DOHH2 (cell line): ENCODE measurements at regions not wholly inside any gene's neighbourhood (a gene's known extent, or its start where the extent isn't known, plus 50 kb on each side); places are given as distances from the start of the nearest gene placed in this dataset.

ENCODE experiments used
- H3F3A ChIP-seq: fragments of 200-600 bp; sonication (generic), shearing (Covaris generic); 2 replicates; pipeline ENCODE4 v1.6.0; 2016; ENCODE audit warnings: antibody characterized with exemption, mild to moderate bottlenecking; ENCODE audit not compliant: control insufficient read depth, insufficient read depth
- H3K27ac ChIP-seq: fragments of 200-600 bp; sonication (generic); 2 replicates; pipeline ENCODE4 v1.5.1; 2014; ENCODE audit warnings: low read depth, mild to moderate bottlenecking, low read length, moderate library complexity
- H3K27me3 ChIP-seq: fragments of 200-600 bp; sonication (generic); 2 replicates; pipeline ENCODE4 v1.6.1; 2014; ENCODE audit warnings: mild to moderate bottlenecking, low read length, mixed read lengths; ENCODE audit not compliant: control insufficient read depth
- H3K36me3 ChIP-seq: fragments of 200-600 bp; sonication (generic); 2 replicates; pipeline ENCODE4 v1.6.1; 2014; ENCODE audit warnings: mild to moderate bottlenecking, low read length, moderate library complexity, mixed read lengths; ENCODE audit not compliant: control insufficient read depth
- H3K4me1 ChIP-seq: fragments of 200-600 bp; sonication (generic); 2 replicates; pipeline ENCODE4 v1.6.1; 2014; ENCODE audit warnings: mild to moderate bottlenecking, low read length, mixed read lengths; ENCODE audit not compliant: control insufficient read depth
- H3K4me2 ChIP-seq: fragments of 200-600 bp; sonication (generic); 2 replicates; pipeline ENCODE4 v1.6.0; 2014; ENCODE audit warnings: mild to moderate bottlenecking, low read length, moderate library complexity
- H3K4me3 ChIP-seq: fragments of 200-600 bp; sonication (generic); 2 replicates; pipeline ENCODE4 v1.5.1; 2014; ENCODE audit warnings: mild to moderate bottlenecking, low read length, mixed read lengths
- H3K79me2 ChIP-seq: fragments of 200-600 bp; sonication (generic); 2 replicates; pipeline ENCODE4 v1.6.1; 2014; ENCODE audit warnings: mild to moderate bottlenecking, low read length, mixed read lengths; ENCODE audit not compliant: control insufficient read depth
- H3K9me2 ChIP-seq: fragments of 200-600 bp; sonication (generic); replicated peaks from 2 replicates; pipeline ENCODE4 v1.6.1; 2014; ENCODE audit warnings: mild to moderate bottlenecking, low read length, mixed read lengths; ENCODE audit not compliant: control insufficient read depth
- H3K9me3 ChIP-seq: fragments of 200-600 bp; sonication (generic); 2 replicates; pipeline ENCODE4 v1.6.1; 2014; ENCODE audit warnings: antibody characterized with exemption, low read length, mixed read lengths; ENCODE audit not compliant: control insufficient read depth, insufficient read depth
- H4K20me1 ChIP-seq: fragments of 200-600 bp; sonication (generic); 2 replicates; pipeline ENCODE4 v1.6.0; 2014; ENCODE audit warnings: low read depth, mild to moderate bottlenecking, antibody characterized with exemption, low read length, moderate library complexity; ENCODE audit not compliant: control insufficient read depth, insufficient read depth
- CTCF ChIP-seq: fragments of 200-600 bp; sonication (generic); IDR thresholded peaks from one replicate; pipeline ENCODE4 v1.5.1; 2014; ENCODE audit warnings: antibody characterized with exemption, mild to moderate bottlenecking, low read depth, low read length; ENCODE audit not compliant: poor library complexity, severe bottlenecking
- EZH2phosphoT487 ChIP-seq: fragments of 200-600 bp; sonication (generic); IDR thresholded peaks from 2 replicates; pipeline ENCODE4 v1.6.1; 2017; ENCODE audit warnings: borderline replicate concordance, mild to moderate bottlenecking, antibody characterized with exemption, low read length, moderate library complexity, mixed read lengths

DNA sequence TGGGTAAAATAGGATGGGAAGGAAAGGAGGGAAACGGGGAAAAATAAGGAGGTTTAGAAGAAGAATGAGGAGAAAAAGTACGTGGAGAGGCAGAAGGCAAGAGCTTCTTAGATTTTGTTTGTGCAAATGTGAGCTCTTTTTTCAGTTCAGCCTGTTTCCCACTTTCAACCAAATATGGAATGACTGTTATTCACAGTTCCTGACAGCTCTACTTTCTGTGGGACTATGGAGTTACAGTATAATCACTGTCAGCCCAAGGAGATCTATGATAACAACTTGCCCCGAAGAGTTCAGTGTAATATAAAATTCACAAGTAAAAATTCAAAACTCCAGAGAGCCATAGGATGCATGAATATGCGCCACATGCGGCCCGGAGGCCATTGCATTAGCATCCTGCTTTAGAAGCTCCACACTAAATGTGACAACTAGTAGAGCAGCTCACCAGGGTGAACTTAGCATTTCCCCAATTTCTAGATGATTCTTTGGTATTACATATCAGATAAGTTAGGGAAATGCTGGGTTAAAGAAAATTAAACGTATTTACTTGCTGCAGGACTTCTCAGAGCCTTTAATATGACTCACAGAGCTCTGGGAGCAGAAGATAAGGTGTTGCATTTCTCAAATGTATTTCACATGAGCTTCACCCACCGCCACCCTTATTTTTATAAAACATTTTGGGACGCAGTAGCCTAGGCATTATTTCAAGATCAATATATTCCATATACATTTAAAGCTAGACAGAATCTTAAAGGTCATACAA lies 234.6 kb downstream of the EBLN2 start:
- no peaks in the 10 kb centered on the region for H3K4me1 ChIP-seq

DNA sequence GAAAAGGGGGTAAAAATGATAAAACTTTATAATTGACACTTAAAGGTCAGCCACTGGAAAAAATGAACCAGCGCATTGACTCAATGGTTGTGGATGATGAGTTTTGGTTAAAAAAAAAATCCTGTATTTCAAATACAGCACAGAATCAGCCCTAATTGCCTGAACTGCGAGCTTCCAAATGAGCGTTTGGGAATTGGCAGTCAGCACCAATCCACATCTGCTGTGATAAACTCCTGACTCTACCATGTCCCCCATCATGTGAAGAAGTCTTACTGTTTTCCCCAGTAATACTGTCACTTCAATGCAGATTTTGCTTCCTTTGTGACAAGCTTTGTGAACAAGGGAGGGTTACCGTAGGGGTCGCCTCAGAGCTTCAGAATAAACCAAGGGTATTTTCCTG lies 235.4 kb downstream of the EBLN2 start:
- Histone ChIP-seq H3K9me2 (no peaks in the 10 kb centered on the region), H3K36me3 (no peaks in the 10 kb centered on the region), H3K27me3 (no peaks in the 10 kb centered on the region), H3K4me3 (no peak overlapping the region), H4K20me1 (no peaks in the 10 kb centered on the region), H3K27ac (no peak overlapping the region), H3K79me2 (no peaks in the 10 kb centered on the region), H3K4me2 (no peak overlapping the region), H3F3A (no peaks in the 10 kb centered on the region), H3K9me3 (no peaks in the 10 kb centered on the region), H3K4me1 (no peaks in the 10 kb centered on the region)
- TF ChIP-seq CTCF (no peak), EZH2phosphoT487 (no peak)

More for the DNA sequence above, 234.6 kb downstream of the EBLN2 start:
- H3K27ac ChIP-seq: no peak overlapping the region
- no peak overlapping the region for H3K4me2 ChIP-seq
- no peaks in the 10 kb centered on the region for H3K36me3 ChIP-seq
- no peaks in the 10 kb centered on the region for H3K27me3 ChIP-seq
- H3F3A ChIP-seq: no peaks in the 10 kb centered on the region
- H3K79me2 ChIP-seq: no peaks in the 10 kb centered on the region
- TF ChIP-seq EZH2phosphoT487: no peak
- TF ChIP-seq CTCF: no peak
- H3K4me3 ChIP-seq: no peak overlapping the region
- H4K20me1 ChIP-seq: no peaks in the 10 kb centered on the region
- H3K9me2 ChIP-seq: no peaks in the 10 kb centered on the region
- H3K9me3 ChIP-seq: no peaks in the 10 kb centered on the region

- Histone ChIP-seq H3K4me3 (no peak overlapping the region), H3K4me2 (no peak overlapping the region), H3K9me2 (no peaks in the 10 kb centered on the region), H3F3A (no peaks in the 10 kb centered on the region), H4K20me1 (no peaks in the 10 kb centered on the region), H3K36me3 (no peaks in the 10 kb centered on the region), H3K79me2 (no peaks in the 10 kb centered on the region), H3K27me3 (no peaks in the 10 kb centered on the region), H3K4me1 (no peaks in the 10 kb centered on the region), H3K9me3 (no peaks in the 10 kb centered on the region), H3K27ac (no peak overlapping the region)
- TF ChIP-seq CTCF (no peak), EZH2phosphoT487 (no peak)
Measured at GRCh38 chr3:73298243-73299183, 237.1 kb downstream of the EBLN2 start.
